ENCODE measurements at regions not wholly inside any gene's neighbourhood (a gene's known extent, or its start where the extent isn't known, plus 50 kb on each side); places are given as distances from the start of the nearest gene placed in this dataset.

GRCh38 chr12:67504026-67504425, 144.5 kb upstream of the DYRK2 start:
- H3K4me1 ChIP-seq = no peaks in the 10 kb centered on the region
- no peak overlapping the region for H3K4me3 ChIP-seq
- no peaks in the 10 kb centered on the region for H3K9me3 ChIP-seq
- no peaks in the 10 kb centered on the region for H3K27me3 ChIP-seq
- no peak overlapping the region for H3K27ac ChIP-seq
- intact Hi-C loops (cut with DNase I) = no loop called here
- no peaks in the 10 kb centered on the region for H3K36me3 ChIP-seq
- ATAC-seq (no peak), DNase-seq (no peak)
- no peak for TF ChIP-seq CTCF (IDR thresholded peaks at IDR 0.05)

DNA sequence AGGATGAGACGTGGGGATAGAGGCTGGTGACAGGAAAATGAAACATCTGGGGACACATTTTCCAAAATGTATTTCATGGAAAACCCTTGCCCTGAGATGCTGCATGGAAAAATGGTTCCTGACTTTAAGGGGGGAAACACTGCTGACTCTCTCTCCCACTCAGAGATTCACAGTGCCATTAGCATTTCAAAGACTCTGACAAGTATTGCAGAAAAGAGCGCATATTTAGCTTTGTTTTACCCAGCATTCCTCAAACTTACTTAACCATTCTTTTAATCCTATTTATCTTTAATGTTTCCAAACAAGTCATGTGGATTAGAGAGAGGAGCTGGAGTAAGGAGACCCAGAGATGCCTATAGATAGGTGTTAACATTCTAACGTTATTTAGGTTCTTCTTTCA, 141.8 kb upstream of the DYRK2 start:
- intact Hi-C loops (cut with DNase I) = no loop called here

DNA sequence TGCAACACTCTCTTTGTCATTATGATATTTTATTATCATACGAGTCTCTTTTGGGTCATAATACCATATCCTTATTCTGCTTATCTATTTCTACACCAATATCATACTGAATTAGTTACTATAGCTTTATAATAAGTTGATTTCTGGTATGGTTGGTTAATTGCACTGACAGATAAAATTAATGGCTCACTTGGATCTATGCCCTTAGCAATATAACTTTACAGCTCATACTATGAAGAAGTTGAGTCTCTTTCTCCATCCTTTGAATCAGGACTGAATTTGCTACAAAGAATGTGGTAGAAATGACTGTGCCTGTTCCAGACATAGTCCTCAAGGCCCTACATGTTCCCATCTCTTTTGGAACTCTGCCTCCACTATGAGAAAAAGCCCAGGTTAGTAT, 139.7 kb upstream of the DYRK2 start:
- H3K36me3 ChIP-seq = no peaks in the 10 kb centered on the region
- H3K27ac ChIP-seq = no peak overlapping the region
- no peak for TF ChIP-seq CTCF (IDR thresholded peaks at IDR 0.05)
- H3K9me3 ChIP-seq = no peaks in the 10 kb centered on the region
- H3K4me1 ChIP-seq = peaks cover 4% of the 10 kb centered on the region
- H3K4me3 ChIP-seq = no peak overlapping the region
- intact Hi-C loops (cut with DNase I) = no loop called here
- no peaks in the 10 kb centered on the region for H3K27me3 ChIP-seq
- DNase-seq (no peak), ATAC-seq (no peak)

More for the DNA sequence above, 141.8 kb upstream of the DYRK2 start:
- ATAC-seq (no peak), DNase-seq (no peak)
- Histone ChIP-seq H3K27ac (no peak overlapping the region), H3K9me3 (no peaks in the 10 kb centered on the region), H3K4me3 (no peak overlapping the region), H3K36me3 (no peaks in the 10 kb centered on the region), H3K4me1 (no peaks in the 10 kb centered on the region), H3K27me3 (no peaks in the 10 kb centered on the region)
- no peak for TF ChIP-seq CTCF (IDR thresholded peaks at IDR 0.05)

- no peak for DNase-seq
- Histone ChIP-seq H3K9me3 (no peaks in the 10 kb centered on the region), H3K36me3 (no peaks in the 10 kb centered on the region), H3K27me3 (no peaks in the 10 kb centered on the region), H3K4me3 (no peak overlapping the region), H3K27ac (no peak overlapping the region), H3K4me1 (peaks cover 4% of the 10 kb centered on the region)
- intact Hi-C loops (cut with DNase I) = no loop called here
- ATAC-seq = no peak
- TF ChIP-seq CTCF (IDR thresholded peaks at IDR 0.05) = no peak
Measured at GRCh38 chr12:67509666-67510386, 138.7 kb upstream of the DYRK2 start.

GRCh38 chr12:67512061-67512460, 136.5 kb upstream of the DYRK2 start:
- Histone ChIP-seq H3K27ac (no peak overlapping the region), H3K4me1 (peaks cover 4% of the 10 kb centered on the region), H3K4me3 (no peak overlapping the region), H3K36me3 (no peaks in the 10 kb centered on the region), H3K27me3 (no peaks in the 10 kb centered on the region), H3K9me3 (no peaks in the 10 kb centered on the region)
- no peak for ATAC-seq
- intact Hi-C loops (cut with DNase I) = no loop called here
- no peak for TF ChIP-seq CTCF (IDR thresholded peaks at IDR 0.05)
- DNase-seq = no peak

GRCh38 chr12:67514502-67514901, 134.0 kb upstream of the DYRK2 start:
- no peak overlapping the region for H3K27ac ChIP-seq
- DNase-seq (no peak), ATAC-seq (no peak)
- no peaks in the 10 kb centered on the region for H3K27me3 ChIP-seq
- no peaks in the 10 kb centered on the region for H3K36me3 ChIP-seq
- peaks cover 4% of the 10 kb centered on the region for H3K4me1 ChIP-seq
- no peaks in the 10 kb centered on the region for H3K9me3 ChIP-seq
- intact Hi-C loops (cut with DNase I) = no loop called here
- TF ChIP-seq CTCF (IDR thresholded peaks at IDR 0.05) = no peak
- H3K4me3 ChIP-seq = no peak overlapping the region

Data from upper lobe of right lung (tissue), 1 donor.